NCI-H2081 (cell line): ENCODE measurements at regions not wholly inside any gene's neighbourhood (a gene's known extent, or its start where the extent isn't known, plus 50 kb on each side); places are given as distances from the start of the nearest gene placed in this dataset.
A peak's percentile ranks its signal among the peaks of the same experiment; 100 is the strongest.
"Not testable (repeated sequence)": the region's sequence is repeated elsewhere in the genome, so short reads cannot be mapped to it uniquely, and the experiment has no call there.

Experiments
- DNase-seq, 2 experiments: peaks; one replicate each; lab custom pipeline; 2025; lab: John Stamatoyannopoulos, UW

DNA sequence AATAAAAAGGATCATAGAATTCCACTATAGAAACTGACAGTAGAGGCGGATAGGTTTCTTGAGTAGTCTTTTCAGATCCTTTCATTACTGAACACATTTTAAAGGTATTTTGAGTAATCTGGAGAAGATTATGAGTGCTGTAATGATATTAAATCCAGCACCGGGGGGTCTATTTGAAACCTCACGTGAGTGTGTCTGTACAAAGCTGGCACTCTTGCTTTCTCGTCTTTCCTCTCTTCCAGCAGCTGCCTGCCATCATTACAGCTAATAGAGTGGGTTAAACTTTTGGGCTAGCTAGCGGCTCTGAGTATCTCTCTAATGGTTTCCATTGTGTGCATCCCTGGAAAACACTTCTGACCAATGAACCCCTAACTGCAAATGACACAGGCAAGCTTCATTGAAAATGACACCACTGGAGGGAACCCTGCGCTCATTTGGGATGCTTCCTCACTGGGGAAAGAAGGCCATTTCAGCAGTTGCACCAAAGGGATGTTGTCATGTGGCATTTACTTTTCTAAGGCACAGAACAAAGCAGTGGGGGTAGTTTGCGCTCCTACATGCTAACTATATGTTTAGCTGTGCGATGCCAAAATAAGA, 101.0 kb downstream of the HRH4 start:
- DNase-seq: no peak

DNA sequence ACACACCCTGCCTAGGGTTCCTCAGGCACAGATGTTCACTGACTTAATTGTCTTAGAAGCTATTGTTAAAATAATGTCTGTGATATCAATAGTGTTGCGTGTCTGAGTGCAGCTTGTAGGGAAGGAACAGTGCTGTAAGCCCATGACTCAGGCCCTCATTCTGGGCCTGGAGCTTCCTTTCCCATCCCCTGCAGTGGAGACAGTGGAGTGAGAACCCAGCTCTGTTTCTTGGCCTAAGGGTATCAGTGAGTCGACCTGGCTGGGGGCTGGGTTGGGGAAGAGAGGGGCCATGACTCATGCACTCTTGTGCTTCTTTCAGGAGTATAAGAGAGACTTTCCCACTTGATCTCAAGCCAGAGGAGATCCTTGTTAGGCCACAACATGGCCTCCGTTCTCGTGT, 106.8 kb downstream of the HRH4 start:
- DNase-seq: no peak

DNA sequence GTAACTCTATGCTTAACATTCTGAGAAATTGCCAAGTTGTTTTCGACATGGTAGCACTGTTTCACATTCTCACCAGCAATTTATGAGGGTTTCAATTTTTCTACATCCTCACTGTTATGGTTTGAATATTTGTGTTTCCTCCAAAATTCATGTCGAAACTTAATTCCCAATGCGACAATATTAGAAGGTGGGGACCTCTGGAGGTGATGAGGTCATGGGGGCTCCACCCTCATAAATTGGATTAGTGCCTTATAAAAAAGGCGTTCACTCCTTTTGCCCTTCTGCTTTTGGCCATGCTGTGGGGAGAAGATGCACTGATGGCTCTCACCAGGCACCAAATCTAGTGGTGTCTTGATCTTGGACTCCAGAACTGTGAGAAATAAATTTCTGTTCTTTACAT, 110.3 kb downstream of the HRH4 start:
- DNase-seq: no peak

DNA sequence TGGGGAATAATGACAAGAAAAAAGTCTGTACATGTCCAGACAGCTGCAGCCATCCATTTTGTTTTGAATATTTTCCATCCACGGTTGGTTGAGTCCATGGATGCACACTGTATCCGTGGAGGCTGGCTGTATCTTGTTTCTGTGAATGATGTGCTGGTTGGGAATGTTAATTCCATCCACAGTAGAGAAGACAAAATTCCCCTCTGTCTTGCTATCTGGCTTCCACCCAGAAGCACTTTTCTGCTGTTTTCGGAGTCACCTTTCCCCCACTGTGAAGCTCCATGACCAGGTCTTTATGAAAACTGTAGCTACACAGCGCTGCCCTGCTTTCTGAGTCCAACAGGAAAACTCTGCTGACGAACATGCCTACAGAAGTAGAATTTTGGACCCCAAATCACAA, 122.3 kb downstream of the HRH4 start:
- DNase-seq: no peak

DNA sequence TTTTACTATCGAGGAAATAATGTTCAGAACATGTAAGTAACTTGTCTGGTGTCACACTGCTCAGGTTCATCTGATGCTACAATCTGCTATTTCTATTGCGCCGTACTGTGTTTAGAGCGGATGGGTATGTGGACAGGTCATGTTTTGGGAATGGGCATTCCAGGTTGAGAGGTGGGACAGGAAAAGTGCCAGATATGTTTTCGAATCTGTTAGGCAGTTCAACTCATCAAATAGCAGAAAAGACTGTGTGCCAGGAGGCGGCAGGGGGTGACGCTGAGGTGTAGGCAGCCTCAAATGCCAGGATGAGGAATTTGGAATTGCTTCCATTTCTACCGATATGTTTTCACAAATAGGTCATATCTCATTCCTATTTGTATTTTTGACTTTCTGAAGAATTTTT, 123.8 kb downstream of the HRH4 start:
- DNase-seq: no peak

DNA sequence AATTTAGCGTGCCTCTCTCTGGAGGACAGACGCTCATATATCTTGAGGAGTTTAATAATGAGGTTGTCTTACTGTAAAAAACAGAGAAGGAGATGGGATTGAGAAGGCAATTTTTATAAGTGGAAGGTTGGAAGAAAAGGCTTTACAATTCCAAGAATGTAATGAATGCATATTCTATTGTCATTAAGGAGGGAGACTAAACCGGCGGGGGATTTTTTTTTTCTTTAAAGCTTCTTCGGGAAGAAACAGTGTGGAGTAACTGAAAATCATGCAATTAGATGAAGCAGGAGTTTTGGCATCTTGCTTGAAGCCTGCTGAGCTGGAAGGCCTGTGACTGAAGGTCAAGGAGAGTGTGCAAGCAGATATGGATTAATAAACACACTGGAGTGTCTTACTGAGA, 124.4 kb downstream of the HRH4 start:
- DNase-seq: no peak

DNA sequence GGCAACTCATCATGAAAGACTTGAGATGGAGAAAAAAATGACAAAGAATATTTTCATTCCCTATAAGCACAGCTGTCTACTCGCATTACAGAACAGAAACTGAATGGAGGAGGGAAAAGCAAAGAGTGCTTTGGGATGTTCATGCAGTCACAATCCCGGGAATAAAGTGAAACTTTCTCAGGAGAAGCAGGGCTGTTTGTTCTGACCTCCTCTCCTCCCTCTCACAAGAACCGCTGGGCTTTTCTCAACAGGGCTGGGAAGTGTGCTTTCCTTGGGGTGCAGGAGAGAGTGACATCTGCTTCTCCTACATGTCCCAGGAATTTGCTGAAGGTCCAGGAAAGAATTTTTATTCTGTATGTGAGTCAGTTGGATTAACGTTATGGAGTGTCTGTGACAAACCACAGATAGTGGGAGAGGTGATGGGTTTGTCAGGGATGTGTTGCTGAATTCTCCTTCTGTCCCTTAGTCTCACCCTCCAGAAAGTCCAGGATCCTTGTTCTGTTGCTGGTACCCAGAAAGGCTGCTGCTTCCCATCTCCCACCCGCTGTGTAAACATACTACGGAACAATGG, 125.6 kb downstream of the HRH4 start:
- DNase-seq: no peak

DNA sequence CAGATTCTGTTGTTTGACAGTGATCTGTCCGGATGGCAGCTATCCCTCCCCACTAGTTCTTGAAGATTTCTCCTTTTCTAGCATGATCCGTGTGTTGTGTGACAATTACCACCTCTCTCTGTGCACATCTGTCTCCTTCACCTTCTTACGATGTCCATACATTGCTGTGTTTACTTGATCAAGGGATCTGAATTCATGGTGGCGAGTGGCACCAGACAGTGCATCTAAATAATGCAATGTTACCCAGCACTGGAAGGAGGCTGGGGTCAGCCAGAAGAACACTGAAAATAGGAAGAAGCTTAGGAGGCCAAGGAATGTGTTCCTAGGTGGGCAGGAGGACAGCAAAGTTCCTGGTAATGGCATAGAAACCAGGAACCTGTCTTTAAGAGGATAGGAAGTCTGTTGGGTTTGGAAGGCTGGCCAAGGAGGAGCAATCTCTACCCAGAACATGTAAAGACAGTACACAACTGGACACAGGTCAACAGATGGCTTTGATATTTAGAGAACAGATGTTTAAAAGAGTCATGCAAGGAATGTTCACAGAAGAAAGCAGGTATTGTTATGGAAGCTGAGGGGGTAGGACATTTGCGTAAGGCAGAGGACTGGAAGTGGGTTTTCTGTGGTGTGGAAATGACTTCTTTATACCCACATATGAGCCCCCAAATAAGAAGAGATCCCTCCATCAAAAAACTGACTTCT, 126.4 kb downstream of the HRH4 start:
- no peak for DNase-seq

DNA sequence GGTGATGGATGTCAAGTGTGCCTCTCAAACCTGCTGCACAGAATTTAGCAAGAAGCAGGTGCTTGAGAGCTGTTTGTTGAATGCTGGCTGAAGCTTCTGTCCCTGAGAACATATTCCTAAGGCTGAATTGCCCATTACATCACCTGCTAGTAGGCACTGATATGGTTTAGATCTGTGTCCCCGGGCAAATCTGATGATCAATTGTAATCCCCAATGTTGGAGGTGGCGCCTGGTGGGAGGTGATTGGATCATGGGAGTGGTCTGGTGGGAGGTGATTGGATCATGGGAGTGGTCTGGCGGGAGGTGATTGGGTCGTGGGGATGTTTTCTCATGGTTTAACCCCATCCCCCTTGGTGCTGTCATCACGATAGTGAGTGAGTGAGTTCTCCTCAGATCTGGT, 128.0 kb downstream of the HRH4 start:
- no peak for DNase-seq

DNA sequence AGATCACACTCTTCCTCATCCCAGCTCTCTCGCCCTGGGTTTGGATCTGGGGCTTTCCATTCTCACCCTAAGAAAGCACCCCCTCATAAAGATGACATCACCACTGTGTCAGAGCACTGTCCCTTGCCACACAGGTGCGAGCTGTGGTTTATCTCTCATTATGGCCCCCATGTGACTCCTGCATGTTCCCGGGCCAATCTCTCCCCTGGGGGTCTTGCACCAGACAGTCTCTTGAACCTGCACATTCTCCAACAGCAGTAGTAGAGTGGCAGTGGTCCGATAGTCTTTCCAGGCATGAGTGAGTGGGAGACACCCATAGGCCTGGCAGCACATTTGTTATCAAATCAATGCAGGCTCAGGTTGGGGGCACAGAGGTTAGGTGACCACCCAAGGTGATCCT, 130.5 kb downstream of the HRH4 start:
- no peak for DNase-seq

DNA sequence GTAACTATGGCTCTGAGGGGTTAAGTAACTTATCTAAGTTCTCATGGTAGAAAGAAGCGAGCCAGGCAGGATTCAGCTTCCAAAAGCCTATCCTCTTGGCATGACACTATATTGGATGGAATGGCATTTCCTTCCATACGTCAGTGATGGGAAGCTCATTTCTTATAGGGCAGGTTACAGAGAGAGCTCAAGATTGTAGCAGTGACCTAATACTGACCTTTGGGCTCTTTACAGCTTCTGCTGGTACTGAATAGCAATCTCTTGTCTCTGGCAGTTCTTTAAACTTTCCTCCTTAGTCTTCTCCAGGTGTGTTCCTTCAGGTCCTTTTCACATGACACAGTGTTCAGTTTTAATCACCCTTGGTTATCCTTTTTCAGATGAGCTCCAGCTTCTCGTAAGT, 133.0 kb downstream of the HRH4 start:
- DNase-seq: no peak

DNA sequence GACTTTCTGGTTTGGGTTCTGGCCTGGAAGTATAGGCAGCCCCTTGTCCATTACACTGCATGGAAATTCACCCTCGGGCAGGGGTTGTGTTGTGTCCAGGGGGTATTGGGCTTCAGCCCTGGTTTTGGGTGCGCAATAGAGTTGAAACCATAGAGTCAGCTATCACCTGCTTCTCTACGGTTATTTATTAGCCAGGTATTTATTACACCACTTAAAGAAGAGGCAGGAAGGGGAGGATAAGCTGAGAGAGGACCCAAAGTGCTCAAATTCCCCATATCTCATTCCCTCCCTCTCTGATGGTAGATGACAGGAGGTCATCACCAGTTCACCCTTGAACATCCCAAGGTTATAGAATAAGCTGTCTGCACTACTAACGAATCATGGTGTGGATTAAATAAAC, 133.4 kb downstream of the HRH4 start:
- no peak for DNase-seq

DNA sequence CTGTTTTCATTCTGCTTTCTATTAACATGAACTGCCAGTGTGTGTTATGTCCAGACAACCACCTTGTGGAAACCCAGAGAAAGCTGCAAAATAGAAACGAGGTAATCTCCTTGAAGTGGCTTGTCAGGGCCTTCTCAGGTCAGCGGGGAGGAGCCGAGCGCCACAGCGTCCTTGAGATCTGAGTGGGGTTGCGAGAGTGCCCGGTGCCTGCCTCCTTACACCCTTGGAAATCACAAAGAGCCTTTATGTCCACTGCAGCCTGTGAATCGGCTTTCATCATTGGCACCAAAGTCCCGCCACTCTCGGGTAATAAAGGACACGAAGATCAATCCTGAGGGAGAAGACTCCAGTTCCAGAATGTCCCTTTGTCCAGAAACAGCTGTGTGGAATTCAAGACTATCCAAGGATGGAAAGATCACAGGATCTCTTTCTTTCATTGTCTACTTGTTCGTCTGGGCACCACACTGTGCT, 135.2 kb downstream of the HRH4 start:
- DNase-seq: no peak

DNA sequence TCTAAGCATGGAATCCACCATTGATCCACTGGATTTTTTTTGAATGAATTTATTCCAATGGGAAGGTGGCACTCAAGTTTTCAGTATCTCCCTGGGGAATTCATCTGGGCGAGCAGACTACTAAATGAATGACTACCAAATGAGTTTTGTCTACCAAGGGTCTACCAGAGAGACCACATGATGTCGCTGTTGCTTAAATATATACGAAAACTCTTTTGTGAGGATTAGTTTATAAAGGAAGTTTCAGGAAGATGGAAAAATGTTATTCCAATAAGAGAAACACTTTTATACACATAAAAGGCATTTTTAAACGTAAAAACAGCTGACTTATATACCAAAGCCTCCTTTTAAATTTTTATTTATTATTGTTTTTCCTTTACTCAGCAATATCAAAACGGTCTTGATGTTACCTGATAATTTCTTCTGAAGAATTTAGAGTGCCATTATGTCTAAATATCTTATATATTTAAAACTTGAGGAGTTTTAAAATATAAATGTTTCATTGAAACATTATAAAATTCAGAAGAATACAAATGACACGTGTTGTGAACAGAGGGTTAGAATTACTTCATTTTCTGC, 139.7 kb downstream of the HRH4 start:
- DNase-seq: peak; percentile 24 to 63

DNA sequence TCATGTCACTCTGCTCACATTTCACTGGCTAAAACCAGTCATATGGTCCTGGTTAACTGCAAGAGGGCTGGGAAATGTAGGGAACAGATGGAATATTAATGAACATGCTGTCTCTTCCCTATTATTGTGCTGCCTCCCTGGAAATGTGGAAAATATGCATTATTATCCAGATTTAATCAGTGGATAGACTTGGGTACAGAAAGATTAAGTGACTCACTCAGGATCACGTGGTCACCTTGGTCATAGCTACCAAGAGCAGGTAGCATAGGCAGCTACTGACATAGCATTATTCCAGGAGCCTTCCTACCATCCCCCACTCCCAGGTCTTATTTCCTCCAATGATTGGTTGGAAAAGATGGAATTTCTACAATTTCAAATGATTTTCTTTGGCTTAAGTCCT, 141.1 kb downstream of the HRH4 start:
- no peak for DNase-seq

DNA sequence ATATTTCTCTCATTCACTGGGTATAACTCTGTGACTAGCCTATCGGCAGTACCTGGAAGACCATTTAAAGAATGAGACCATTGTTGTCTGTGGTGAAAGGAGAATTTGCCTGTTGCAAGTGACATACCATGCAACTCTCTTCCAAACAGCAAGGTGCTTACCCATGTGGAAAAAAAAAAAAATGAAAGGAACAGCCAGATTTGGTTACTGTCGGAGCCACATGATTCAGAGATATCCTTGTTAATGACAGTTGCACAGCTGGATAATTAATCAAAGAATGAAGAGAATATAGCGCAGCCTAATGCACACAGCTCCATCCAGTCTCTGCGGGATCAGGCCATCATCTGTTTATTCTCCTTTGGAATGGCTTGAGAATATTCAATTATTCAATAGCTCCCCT, 141.8 kb downstream of the HRH4 start:
- DNase-seq: no peak

DNA sequence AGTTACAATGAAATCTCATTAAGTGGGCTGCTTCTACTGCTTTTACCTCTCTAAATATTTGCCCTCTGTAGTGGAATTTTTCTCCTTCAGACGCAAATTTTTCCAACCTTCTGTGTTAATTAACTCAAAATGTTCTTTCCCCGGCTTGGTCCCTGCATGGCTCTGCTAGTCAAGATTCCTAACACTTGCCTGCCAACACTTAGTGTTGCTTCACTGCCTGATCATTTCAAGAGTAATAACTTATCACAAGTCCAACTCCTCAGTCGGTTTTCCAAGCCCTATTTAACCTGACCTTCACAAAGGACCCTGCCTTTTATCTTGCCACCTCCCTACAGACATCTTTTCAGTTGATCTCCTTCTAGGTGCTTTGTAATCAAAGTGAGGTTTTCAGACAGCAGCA, 142.7 kb downstream of the HRH4 start:
- DNase-seq: no peak

DNA sequence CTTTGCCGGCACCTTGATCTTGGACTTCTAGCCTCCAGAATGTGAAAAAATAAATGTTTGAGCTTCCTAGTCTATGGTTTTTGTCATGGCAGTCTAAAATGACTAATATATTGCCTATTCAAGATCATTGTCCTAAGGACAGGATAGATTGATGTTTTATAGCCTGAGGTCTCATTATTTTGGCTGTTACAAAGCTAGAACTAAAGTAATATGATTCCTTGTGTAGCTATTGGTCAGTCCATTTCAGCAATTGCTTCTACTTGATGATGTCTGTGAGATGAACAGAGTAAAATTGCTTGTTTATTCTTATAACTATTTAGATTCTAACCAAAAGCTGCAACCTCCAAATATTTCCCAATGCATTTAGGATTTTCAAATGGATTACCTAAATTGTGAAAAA, 145.0 kb downstream of the HRH4 start:
- DNase-seq: no peak

DNA sequence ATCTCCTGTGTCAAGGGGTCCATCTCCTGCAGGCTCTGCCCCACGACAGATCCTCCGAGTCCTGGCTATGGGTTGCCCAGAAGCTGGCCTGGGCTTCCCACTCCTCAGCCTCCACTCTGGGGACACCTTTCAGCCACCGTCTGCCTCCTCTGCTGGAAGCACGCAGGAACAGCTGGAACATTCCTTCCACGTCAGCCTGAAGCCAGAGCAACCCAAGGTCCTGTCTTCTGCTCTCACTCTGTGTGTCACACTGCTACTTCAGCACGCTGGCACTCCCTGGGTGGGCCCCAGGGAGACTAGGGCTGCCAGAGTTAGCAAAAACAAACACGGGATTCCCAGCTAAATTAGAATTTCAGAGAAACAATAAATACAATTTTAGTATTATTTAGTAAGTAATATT, 148.8 kb downstream of the HRH4 start:
- no peak for DNase-seq

DNA sequence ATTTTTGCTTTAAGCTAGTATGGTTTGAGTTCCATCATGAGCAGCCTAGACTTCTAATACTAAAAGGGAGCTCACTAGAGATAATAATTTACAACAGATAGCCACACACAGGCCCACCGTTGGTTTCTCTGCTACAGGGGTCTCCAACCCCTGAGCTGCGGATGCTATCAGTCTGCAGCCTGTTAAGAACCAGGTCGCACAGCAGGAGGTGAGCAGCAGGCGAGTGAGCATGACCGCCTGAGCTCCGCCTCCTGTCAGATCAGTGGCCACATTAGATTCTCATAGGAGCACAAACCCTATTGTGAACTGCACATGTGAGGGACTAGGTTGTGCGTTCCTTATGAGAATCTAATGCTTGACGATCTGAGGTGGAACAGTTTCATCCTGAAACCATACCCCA, 150.6 kb downstream of the HRH4 start:
- DNase-seq: no peak

DNA sequence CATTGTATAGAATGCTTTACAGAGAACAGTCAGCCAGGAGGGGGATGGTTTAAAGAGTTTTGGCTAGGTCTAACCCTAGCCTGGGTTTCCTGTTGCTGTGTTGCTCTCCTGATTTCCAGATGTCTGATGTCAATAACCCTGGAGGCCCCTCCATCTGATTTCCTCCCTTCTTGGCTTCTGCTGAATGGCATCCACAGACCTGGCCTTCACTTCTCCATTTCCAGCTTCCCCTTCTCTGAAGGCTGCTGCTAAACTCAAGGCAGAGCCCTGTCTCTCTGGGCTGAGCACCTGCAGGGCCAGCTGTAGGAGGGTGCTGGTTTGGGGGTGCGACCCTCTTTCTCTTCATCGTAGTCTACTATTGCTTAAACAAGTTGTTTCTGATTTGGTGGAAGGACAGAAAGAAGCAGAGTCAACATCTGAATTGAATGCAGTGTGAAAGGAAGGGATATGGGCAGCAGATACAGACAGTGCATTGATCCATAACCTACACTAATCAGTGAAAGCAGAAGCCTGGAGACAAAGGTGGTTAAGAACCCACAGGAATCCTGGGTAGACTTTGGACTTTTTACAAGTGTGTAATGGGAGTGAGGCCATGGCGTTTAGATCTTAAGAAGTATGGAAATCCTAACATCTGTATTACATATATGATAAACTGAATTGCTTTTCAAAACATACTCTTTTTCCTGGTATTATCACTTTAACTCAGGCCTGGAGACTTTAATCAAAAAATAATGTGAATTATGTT, 153.6 kb downstream of the HRH4 start:
- no peak for DNase-seq

DNA sequence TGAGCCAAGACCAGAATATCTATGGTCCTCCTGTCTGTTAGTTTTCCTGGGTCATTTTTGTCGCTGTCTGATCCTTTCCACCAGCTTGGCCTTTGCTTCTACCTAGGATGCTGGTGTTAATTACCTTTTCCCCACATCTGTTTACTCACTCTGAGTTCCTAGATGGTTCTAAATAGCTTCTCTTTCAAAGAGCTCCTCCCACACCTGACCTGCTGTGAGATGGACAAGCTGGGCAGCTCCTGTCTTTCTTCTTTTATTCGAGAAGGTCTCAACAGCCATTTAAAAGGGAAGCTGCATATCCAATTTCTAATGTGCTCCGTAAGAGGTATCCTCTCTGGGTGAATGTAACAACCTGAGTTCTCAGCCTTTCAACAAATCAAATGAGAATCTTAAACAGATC, 156.2 kb downstream of the HRH4 start:
- DNase-seq: peak in 1 of 2 experiments; percentile 9

DNA sequence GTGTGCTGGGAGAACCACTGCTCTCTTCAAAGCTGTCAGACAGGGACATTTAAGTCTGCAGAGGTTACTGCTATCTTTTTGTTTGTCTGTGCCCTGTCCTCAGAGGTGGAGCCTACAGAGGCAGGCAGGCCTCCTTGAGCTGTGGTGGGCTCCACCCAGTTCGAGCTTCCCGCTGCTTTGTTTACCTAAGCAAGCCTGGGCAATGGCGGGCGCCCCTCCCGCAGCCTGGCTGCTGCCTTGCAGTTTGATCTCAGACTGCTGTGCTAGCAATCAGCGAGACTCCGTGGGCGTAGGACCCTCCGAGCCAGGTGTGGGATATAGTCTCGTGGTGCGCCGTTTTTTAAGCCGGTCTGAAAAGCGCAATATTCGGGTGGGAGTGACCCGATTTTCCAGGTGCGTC, 164.0 kb downstream of the HRH4 start:
- DNase-seq: not testable (repeated sequence)
